ENCODE measurements at regions not wholly inside any gene's neighbourhood (a gene's known extent, or its start where the extent isn't known, plus 50 kb on each side); places are given as distances from the start of the nearest gene placed in this dataset.

DNA sequence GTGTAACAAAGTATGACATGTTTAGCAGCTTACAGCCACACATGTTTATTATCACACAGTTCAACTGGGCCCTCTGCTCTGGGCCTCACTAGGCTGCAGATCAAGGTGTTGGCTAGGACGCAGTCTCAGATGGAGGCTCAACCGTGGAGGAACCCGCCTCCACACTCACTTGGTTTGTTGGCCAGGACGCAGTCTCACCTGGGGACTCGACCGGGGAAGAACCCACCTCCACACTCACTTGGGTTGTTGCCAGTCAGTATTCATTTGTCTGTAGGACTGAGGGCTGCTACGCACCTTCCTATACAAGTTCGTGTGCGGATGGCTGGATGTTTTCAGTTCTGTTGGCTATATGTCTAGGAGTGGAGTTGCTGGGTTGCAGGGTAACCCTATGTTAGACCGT is 240.7 kb upstream of the CIBAR2 start:
- DNase-seq = no peak

DNA sequence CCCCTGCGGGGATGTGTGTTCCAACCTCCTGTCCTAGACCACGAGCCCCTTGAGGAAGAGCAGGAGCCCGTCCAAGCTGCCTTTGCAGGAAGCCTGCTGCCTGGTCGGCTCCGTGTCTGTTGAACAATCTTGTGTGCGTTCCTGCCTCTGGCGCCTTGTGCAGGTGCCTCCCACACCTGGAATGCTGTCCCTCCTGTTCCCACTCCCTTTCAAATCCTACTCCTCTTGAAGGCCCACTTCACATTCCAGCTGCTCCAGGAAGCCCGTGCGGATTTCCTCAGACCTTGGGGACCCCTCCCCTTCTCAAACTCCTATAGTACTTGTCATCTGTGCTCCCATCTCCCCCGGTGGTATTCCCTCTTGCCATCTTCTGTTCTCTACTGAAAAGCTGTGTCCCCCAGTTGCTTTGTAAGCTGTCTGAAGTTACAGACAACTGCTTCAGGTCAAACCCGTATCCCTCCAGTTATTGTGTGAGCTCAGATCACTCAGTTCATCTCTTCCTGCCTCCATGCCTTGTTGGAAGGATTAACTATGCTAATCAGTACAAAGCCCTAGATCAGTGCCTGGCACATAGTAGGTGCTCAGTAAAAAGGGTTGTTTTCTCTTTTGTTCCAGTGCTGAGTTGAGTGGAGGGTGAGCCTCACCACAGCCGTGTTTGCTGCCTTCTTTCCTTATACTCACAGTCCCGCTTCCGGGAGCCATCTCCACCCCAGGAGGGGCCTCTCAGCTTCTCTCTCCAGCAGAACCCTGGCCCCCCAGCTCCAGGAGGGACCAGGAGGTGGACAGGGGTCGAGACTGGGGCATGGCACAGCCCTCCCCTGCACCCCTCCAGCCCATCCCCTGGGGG is 241.8 kb upstream of the CIBAR2 start:
- DNase-seq = no peak

GRCh38 chr16:85354686-85355514 is 242.6 kb upstream of the CIBAR2 start:
- no peak for DNase-seq

- DNase-seq = no peak
Measured at GRCh38 chr16:85355515-85355837, 243.2 kb upstream of the CIBAR2 start.

DNA sequence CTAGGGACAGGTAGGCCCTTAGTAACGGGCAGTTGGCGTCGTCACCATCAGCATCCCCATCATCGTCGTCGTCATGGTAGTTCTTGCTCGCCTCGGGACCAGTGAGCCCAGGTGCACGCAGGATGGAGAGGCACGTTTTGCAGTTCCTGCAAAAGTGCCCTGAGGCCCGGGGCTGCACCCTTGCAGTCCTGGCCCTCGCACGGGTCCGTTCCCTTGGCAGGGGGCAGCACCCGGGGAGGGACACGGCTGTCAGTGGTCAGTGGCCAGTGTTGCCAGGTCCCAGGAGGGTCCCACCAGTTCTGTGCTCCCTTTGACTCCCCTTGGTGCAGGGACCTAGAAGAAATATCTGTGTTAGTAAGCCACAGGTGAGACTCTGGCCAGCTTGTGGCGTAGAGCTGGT is 243.9 kb upstream of the CIBAR2 start:
- DNase-seq = no peak

- no peak for DNase-seq
Measured at GRCh38 chr16:85357323-85357722, 245.1 kb upstream of the CIBAR2 start.

DNA sequence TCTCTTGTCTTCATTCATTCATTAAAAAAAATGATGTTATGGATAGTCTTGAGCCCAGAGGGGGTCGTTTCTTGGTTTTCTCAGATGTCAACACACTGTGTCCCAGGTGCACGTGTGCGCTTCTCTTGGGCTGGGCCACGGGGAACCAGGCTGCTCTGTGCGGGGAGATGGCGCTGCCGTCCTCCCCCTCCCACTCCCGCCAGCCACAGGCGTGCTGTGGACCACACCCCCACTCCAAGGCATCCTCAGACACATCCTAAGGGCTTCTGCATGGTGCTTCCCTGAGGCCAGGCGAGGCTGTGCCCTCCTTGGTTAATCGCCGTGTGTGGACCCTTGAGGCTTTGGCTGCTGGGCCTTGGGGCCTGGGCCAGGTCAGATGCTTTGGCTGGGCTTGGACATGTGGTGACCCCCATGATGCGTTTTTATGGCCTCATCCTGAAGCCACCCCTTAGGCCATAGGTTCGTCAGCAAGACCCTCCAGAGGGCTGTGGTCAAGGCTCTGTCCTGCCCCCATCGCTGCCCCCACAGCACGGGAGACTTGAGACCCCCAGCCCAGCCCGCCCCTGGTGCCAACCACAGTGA is 245.7 kb upstream of the CIBAR2 start:
- no peak for DNase-seq

DNA sequence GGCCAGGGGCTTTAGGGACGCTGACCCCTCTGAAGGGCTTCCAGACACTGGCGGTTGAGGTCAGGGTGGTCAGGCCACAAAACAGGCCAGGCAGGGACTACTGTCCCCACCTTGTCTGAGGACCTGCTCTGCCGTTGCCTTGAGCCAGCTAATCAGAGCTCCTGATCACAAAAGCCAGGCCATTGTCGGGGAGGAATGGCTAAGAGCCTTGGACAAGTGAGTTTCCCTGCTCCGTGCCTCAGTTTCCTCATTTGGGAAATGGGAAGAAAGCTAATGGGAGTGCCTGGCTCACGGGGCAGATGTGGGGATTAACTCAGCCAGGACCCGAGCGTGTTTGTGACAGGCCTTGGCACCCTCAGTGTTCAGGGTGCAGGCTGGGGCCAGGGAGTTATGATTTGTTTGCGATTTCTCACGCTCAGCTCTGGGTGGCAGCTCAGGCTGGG is 246.5 kb upstream of the CIBAR2 start:
- no peak for DNase-seq

DNA sequence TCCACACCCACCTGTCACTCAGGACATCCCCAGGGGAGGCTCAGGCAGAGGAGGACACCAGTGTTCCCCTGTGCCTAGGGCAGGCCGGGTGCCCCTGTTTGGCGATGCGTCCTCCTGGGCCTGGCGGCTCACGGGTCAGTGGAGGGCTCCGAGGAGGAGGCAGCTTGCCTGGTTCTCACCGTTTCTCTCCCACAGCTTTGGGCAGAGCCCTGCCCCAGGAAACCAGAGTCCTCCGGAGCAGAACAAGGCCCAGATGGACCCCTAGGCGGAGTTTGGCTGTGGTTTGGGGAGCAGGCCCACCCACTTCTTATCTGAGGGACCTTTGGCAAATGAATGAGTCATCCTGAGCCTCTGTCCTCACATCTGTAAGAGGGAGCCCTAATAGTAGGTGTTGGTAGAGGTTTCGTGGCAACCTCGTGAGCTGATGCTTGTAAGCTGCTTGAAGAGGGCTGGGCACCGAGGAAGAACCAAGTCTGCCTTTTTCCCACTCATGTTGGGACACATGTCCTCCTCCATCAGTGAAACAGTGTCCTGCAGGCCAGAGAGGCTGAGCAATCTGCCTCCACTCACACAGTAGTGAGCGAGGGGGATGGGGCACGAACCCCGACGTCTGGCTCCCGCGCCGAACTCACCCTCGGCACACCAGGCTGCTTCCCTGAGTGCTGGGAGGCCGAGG is 247.0 kb upstream of the CIBAR2 start:
- DNase-seq = no peak

- DNase-seq = no peak
Measured at GRCh38 chr16:85360323-85361277, 248.3 kb upstream of the CIBAR2 start.

DNA sequence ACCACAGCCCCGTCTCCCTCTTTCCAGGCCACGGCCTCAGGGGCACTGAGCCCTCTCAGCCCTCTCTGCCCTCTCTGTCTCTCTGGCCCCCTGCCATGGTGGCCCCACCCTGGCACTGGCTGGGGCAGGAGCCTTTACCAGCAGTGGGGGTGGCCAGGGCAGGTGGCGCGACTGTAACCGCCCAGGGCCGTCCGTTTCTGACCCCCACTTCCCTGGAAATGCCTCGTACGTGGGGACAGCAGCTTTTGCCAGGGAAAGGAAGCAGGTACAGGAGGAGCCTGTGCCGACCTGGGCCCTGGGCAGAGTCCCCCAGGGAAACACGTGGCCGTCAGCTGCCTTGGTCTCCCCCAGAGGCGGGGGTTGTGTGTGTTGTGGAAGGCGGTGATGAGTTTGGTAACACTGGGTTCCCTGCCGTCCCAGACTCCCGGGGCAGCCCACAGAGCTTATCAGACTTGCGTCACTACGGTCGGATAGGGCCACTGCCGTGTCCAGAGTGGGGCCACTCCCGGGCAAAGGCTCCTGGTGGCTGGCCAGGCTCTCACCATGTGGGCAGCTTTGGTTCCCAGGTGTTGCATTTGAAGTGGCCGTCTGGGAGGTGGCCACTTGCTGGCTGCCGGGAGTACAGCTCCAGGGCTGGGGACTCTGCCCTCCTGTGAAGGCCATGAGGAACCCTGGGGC is 249.3 kb upstream of the CIBAR2 start:
- no peak for DNase-seq

DNA sequence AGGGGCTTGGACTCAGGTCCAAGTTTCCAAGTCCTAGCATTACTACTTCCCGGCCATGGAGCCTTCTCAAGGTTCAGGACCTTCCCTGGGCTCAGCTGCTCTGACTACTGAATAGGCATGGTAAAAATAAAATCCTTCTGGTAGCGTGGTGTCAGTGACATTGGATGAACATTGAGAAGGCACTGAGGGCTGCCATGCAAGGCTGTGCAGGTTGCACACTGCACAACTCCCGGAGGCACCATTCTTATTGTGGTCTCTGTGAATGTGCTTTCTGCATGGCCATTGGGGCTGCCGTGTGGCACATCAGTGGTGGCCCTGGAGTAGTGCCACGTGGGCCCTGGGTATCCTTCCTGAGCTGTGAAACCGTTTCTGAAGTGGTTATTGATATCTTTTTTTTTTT is 250.2 kb upstream of the CIBAR2 start:
- DNase-seq = no peak

DNA sequence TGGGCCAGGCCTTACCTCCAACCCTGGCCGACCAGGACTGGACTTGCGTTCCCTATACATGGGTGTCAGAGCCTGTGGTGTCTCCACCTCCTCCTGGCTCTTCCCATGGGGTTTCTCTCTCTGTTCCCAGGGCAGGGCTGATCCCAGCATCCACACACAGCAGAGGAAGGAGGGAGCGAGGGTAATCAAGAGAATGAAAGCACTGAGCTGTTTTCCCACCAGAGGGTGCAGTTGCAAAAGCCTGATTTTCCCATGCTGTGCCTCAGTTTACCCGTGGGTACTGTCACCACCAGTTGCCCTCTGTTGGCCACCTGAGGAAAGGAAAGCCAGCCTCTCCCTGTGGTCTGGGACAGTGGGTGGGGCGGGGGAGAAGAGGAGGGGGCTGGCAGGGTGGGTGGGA is 249.7 kb upstream of the GSE1 start:
- DNase-seq = no peak

DNA sequence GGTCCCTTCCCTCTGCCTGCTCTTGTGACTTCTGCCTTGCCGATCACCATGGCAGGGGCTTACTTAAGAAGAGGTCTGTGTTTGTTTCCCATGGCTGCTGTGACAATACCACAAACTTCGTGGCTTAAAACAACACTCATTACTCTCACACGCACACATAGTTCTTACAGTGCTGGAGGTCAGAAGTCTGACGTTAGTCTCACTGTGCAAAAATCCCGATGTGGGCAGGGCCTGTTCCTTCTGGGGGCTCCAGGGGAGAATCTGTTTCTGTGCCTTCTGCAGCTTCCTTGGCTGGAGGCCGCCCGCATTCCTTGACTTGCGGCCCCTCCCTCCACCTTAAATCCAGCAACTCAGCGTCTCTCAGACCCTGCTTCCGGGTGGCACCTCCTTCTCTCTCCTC is 249.2 kb upstream of the GSE1 start:
- DNase-seq = no peak

DNA sequence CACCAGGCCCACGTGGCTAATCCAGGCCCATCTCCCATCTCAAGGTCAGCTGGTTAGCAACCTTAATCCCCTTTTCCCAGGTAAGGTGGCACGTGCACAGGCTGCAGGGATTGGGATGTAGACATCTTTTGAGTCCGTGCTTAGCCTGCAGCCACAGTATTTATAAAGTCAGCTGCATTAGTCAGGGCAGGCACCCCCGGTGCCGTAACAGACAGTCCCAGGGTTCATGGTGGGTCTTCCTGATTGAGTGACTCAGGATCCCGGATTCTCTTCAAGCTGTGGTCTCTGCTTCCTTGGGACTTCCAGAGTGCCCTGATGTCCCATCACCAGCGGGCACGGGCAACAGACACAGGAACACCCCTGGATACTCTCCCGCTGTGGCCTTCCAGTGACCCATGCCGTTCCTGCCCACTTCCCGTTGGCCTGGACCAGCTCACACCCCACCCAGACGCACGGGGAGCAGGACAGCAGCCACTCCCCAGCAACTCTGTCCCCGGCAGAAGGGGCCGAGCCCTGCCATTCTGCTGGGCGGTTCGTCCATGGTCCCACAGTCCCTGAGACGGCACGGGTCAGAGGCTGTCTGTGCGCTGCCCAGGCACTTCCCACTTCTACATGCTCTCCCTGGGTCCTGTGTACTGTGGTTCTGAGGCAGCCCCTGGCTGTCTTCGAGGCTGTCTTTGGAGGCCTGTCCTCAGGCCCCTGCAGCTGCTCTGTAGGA is 248.6 kb upstream of the GSE1 start:
- no peak for DNase-seq

- DNase-seq = no peak
Measured at GRCh38 chr16:85365120-85365519, 248.0 kb upstream of the GSE1 start.

- no peak for DNase-seq
Measured at GRCh38 chr16:85366031-85366763, 246.9 kb upstream of the GSE1 start.

DNA sequence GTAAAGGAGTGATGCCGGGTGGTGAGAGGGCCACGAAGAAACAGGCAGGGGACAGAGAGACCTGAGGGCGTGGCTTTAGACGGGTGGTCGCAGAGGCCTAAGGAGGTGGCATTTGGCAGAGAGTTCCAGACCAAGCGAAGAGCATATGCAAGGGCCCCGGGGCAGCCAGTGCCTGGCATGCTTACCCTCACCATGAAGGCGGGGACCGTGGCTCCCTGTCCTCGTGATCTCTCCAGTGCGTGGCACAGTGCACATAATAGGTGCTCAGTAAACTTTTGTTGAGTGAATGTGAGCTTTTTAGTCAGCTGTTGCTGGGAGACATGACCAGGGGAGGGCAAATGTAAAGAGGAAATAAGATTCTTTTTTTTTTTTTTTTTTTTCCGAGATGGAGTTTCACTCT is 245.6 kb upstream of the GSE1 start:
- no peak for DNase-seq

- DNase-seq = no peak
Measured at GRCh38 chr16:85369060-85369459, 244.1 kb upstream of the GSE1 start.

Measured in CD4-positive, alpha-beta T cell treated with Interleukin-12 subunit alpha and Interleukin-12 subunit beta, for 1 hour (primary cell).